ENCODE measurements at regions not wholly inside any gene's neighbourhood (a gene's known extent, or its start where the extent isn't known, plus 50 kb on each side); places are given as distances from the start of the nearest gene placed in this dataset.

GRCh38 chr19:31534786-31535657 lies 185.8 kb upstream of the TSHZ3 start:
- no peak for TF ChIP-seq POLR2AphosphoS5 (IDR thresholded peaks at IDR 0.05; ENCODE audit: low read depth, low read length)
- TF ChIP-seq TAF1 (IDR thresholded peaks at IDR 0.05; ENCODE audit: borderline replicate concordance, low read depth, low read length) = no peak
- no peak for TF ChIP-seq POLR2A (IDR thresholded peaks at IDR 0.05; ENCODE audit: low read depth, low read length)

Data from GM12892 (cell line).